NCI-H345 treated with DMSO at 0.1 percent for 48 hours (cell line): ENCODE measurements at regions not wholly inside any gene's neighbourhood (a gene's known extent, or its start where the extent isn't known, plus 50 kb on each side); places are given as distances from the start of the nearest gene placed in this dataset.

Experiments used
- DNase-seq: peaks from one replicate; lab custom pipeline; 2025; ENCODE audit not compliant: unreplicated experiment; lab: John Stamatoyannopoulos, UW

GRCh38 chr18:25010623-25011374 lies 341.2 kb downstream of the ZNF521 start:
- DNase-seq: no peak
